ENCODE measurements at regions not wholly inside any gene's neighbourhood (a gene's known extent, or its start where the extent isn't known, plus 50 kb on each side); places are given as distances from the start of the nearest gene placed in this dataset.
"Not testable (repeated sequence)": the region's sequence is repeated elsewhere in the genome, so short reads cannot be mapped to it uniquely, and the experiment has no call there.

- no peak overlapping the region for H3K27ac ChIP-seq (ENCODE audit: insufficient read depth in 1 of 2, low read depth in 1 of 2, low read length in 2 of 2, poor library complexity in 1 of 2, severe bottlenecking in 2 of 2)
- H3K4me1 ChIP-seq (ENCODE audit: control extremely low read depth in 1 of 4, control insufficient read depth in 4 of 4, insufficient read depth in 4 of 4, low read length in 3 of 4): no peaks in the 10 kb centered on the region
- CTCF ChIA-PET: no interaction called here
- POLR2A ChIA-PET: interaction anchor here (0.6 kb wide), 1 partner anchor 15 kb away, joined by 3 read pairs; no protein-coding TSS in a partner anchor
- H3K4me3 ChIP-seq (ENCODE audit: control insufficient read depth in 1 of 7, extremely low read depth in 1 of 7, insufficient read depth in 4 of 7, low read depth in 2 of 7, low read length in 6 of 7): no peak overlapping the region
- WGBS (ENCODE audit: insufficient coverage): 83% methylated on average over 1 of the region's 1 CpG
- H3K9me3 ChIP-seq (ENCODE audit: control extremely low read depth in 1 of 5, control insufficient read depth in 4 of 5, insufficient read depth in 2 of 5, low read depth in 1 of 5, low read length in 4 of 5): no peaks in the 10 kb centered on the region
- H3K27me3 ChIP-seq (replicated peaks in 2 of 5; ENCODE audit: control insufficient read depth in 4 of 5, insufficient read depth in 5 of 5, low read length in 4 of 5): no peaks in the 10 kb centered on the region
- H3K36me3 ChIP-seq (ENCODE audit: control insufficient read depth in 4 of 4, insufficient read depth in 4 of 4, low read length in 3 of 4): no peaks in the 10 kb centered on the region
- no peak for DNase-seq
Observed at GRCh38 chr7:27433581-27433980, 191.0 kb downstream of the EVX1 start.

- 96% methylated on average over 5 of the region's 5 CpGs for WGBS (ENCODE audit: insufficient coverage)
- CTCF ChIA-PET: no interaction called here
- Histone ChIP-seq H3K4me1 (ENCODE audit: control extremely low read depth in 1 of 4, control insufficient read depth in 4 of 4, insufficient read depth in 4 of 4, low read length in 3 of 4) (no peaks in the 10 kb centered on the region), H3K36me3 (ENCODE audit: control insufficient read depth in 4 of 4, insufficient read depth in 4 of 4, low read length in 3 of 4) (no peaks in the 10 kb centered on the region), H3K4me3 (ENCODE audit: control insufficient read depth in 1 of 7, extremely low read depth in 1 of 7, insufficient read depth in 4 of 7, low read depth in 2 of 7, low read length in 6 of 7) (no peak overlapping the region), H3K27me3 (replicated peaks in 2 of 5; ENCODE audit: control insufficient read depth in 4 of 5, insufficient read depth in 5 of 5, low read length in 4 of 5) (no peaks in the 10 kb centered on the region), H3K27ac (ENCODE audit: insufficient read depth in 1 of 2, low read depth in 1 of 2, low read length in 2 of 2, poor library complexity in 1 of 2, severe bottlenecking in 2 of 2) (no peak overlapping the region), H3K9me3 (ENCODE audit: control extremely low read depth in 1 of 5, control insufficient read depth in 4 of 5, insufficient read depth in 2 of 5, low read depth in 1 of 5, low read length in 4 of 5) (no peaks in the 10 kb centered on the region)
- POLR2A ChIA-PET: no interaction called here
- no peak for DNase-seq
Observed at GRCh38 chr7:27434756-27435400, 192.3 kb downstream of the EVX1 start.

GRCh38 chr7:27435461-27435860, 192.9 kb downstream of the EVX1 start:
- no peak overlapping the region for H3K27ac ChIP-seq (ENCODE audit: insufficient read depth in 1 of 2, low read depth in 1 of 2, low read length in 2 of 2, poor library complexity in 1 of 2, severe bottlenecking in 2 of 2)
- H3K9me3 ChIP-seq (ENCODE audit: control extremely low read depth in 1 of 5, control insufficient read depth in 4 of 5, insufficient read depth in 2 of 5, low read depth in 1 of 5, low read length in 4 of 5): no peaks in the 10 kb centered on the region
- H3K27me3 ChIP-seq (replicated peaks in 2 of 5; ENCODE audit: control insufficient read depth in 4 of 5, insufficient read depth in 5 of 5, low read length in 4 of 5): no peaks in the 10 kb centered on the region
- no peaks in the 10 kb centered on the region for H3K4me1 ChIP-seq (ENCODE audit: control extremely low read depth in 1 of 4, control insufficient read depth in 4 of 4, insufficient read depth in 4 of 4, low read length in 3 of 4)
- DNase-seq: no peak
- POLR2A ChIA-PET: no interaction called here
- no peak overlapping the region for H3K4me3 ChIP-seq (ENCODE audit: control insufficient read depth in 1 of 7, extremely low read depth in 1 of 7, insufficient read depth in 4 of 7, low read depth in 2 of 7, low read length in 6 of 7)
- CTCF ChIA-PET: no interaction called here
- WGBS (ENCODE audit: insufficient coverage): 83% methylated on average over 3 of the region's 3 CpGs
- no peaks in the 10 kb centered on the region for H3K36me3 ChIP-seq (ENCODE audit: control insufficient read depth in 4 of 4, insufficient read depth in 4 of 4, low read length in 3 of 4)

GRCh38 chr7:27438881-27439589, 196.4 kb downstream of the EVX1 start:
- Histone ChIP-seq H3K4me1 (ENCODE audit: control extremely low read depth in 1 of 4, control insufficient read depth in 4 of 4, insufficient read depth in 4 of 4, low read length in 3 of 4) (no peaks in the 10 kb centered on the region), H3K9me3 (ENCODE audit: control extremely low read depth in 1 of 5, control insufficient read depth in 4 of 5, insufficient read depth in 2 of 5, low read depth in 1 of 5, low read length in 4 of 5) (no peaks in the 10 kb centered on the region), H3K36me3 (ENCODE audit: control insufficient read depth in 4 of 4, insufficient read depth in 4 of 4, low read length in 3 of 4) (no peaks in the 10 kb centered on the region), H3K27ac (ENCODE audit: insufficient read depth in 1 of 2, low read depth in 1 of 2, low read length in 2 of 2, poor library complexity in 1 of 2, severe bottlenecking in 2 of 2) (no peak overlapping the region), H3K27me3 (replicated peaks in 2 of 5; ENCODE audit: control insufficient read depth in 4 of 5, insufficient read depth in 5 of 5, low read length in 4 of 5) (peaks cover 0 to 2% (median 0%) of the 10 kb centered on the region in 5 experiments), H3K4me3 (ENCODE audit: control insufficient read depth in 1 of 7, extremely low read depth in 1 of 7, insufficient read depth in 4 of 7, low read depth in 2 of 7, low read length in 6 of 7) (no peak overlapping the region)
- 100% methylated on average over 1 of the region's 6 CpGs for WGBS (ENCODE audit: insufficient coverage)
- POLR2A ChIA-PET: no interaction called here
- no peak for DNase-seq
- CTCF ChIA-PET: no interaction called here

GRCh38 chr7:27442455-27442854, 199.9 kb downstream of the EVX1 start:
- POLR2A ChIA-PET: no interaction called here
- no peaks in the 10 kb centered on the region for H3K36me3 ChIP-seq (ENCODE audit: control insufficient read depth in 4 of 4, insufficient read depth in 4 of 4, low read length in 3 of 4)
- H3K4me3 ChIP-seq (ENCODE audit: control insufficient read depth in 1 of 7, extremely low read depth in 1 of 7, insufficient read depth in 4 of 7, low read depth in 2 of 7, low read length in 6 of 7): no peak overlapping the region
- H3K27me3 ChIP-seq (replicated peaks in 2 of 5; ENCODE audit: control insufficient read depth in 4 of 5, insufficient read depth in 5 of 5, low read length in 4 of 5): peaks cover 0 to 2% (median 0%) of the 10 kb centered on the region in 5 experiments
- no peak overlapping the region for H3K27ac ChIP-seq (ENCODE audit: insufficient read depth in 1 of 2, low read depth in 1 of 2, low read length in 2 of 2, poor library complexity in 1 of 2, severe bottlenecking in 2 of 2)
- no peak for DNase-seq
- no peaks in the 10 kb centered on the region for H3K9me3 ChIP-seq (ENCODE audit: control extremely low read depth in 1 of 5, control insufficient read depth in 4 of 5, insufficient read depth in 2 of 5, low read depth in 1 of 5, low read length in 4 of 5)
- H3K4me1 ChIP-seq (ENCODE audit: control extremely low read depth in 1 of 4, control insufficient read depth in 4 of 4, insufficient read depth in 4 of 4, low read length in 3 of 4): no peaks in the 10 kb centered on the region
- CTCF ChIA-PET: no interaction called here

- H3K4me3 ChIP-seq (ENCODE audit: control insufficient read depth in 1 of 7, extremely low read depth in 1 of 7, insufficient read depth in 4 of 7, low read depth in 2 of 7, low read length in 6 of 7); POLR2A ChIA-PET; H3K36me3 ChIP-seq (ENCODE audit: control insufficient read depth in 4 of 4, insufficient read depth in 4 of 4, low read length in 3 of 4); H3K4me1 ChIP-seq (ENCODE audit: control extremely low read depth in 1 of 4, control insufficient read depth in 4 of 4, insufficient read depth in 4 of 4, low read length in 3 of 4); H3K27ac ChIP-seq (ENCODE audit: insufficient read depth in 1 of 2, low read depth in 1 of 2, low read length in 2 of 2, poor library complexity in 1 of 2, severe bottlenecking in 2 of 2); H3K27me3 ChIP-seq (replicated peaks in 2 of 5; ENCODE audit: control insufficient read depth in 4 of 5, insufficient read depth in 5 of 5, low read length in 4 of 5); H3K9me3 ChIP-seq (ENCODE audit: control extremely low read depth in 1 of 5, control insufficient read depth in 4 of 5, insufficient read depth in 2 of 5, low read depth in 1 of 5, low read length in 4 of 5); CTCF ChIA-PET; DNase-seq: not testable (repeated sequence)
- 77% methylated on average over 5 of the region's 8 CpGs for WGBS (ENCODE audit: insufficient coverage)
Observed at GRCh38 chr7:27449046-27449445, 206.4 kb downstream of the EVX1 start.

GRCh38 chr7:27453702-27454405, 208.8 kb downstream of the HIBADH start:
- WGBS (ENCODE audit: insufficient coverage): 97% methylated on average over 8 of the region's 8 CpGs
- no peaks in the 10 kb centered on the region for H3K4me1 ChIP-seq (ENCODE audit: control extremely low read depth in 1 of 4, control insufficient read depth in 4 of 4, insufficient read depth in 4 of 4, low read length in 3 of 4)
- peaks cover 0 to 2% (median 0%) of the 10 kb centered on the region in 5 experiments for H3K27me3 ChIP-seq (replicated peaks in 2 of 5; ENCODE audit: control insufficient read depth in 4 of 5, insufficient read depth in 5 of 5, low read length in 4 of 5)
- H3K4me3 ChIP-seq (ENCODE audit: control insufficient read depth in 1 of 7, extremely low read depth in 1 of 7, insufficient read depth in 4 of 7, low read depth in 2 of 7, low read length in 6 of 7): no peak overlapping the region
- no peak overlapping the region for H3K27ac ChIP-seq (ENCODE audit: insufficient read depth in 1 of 2, low read depth in 1 of 2, low read length in 2 of 2, poor library complexity in 1 of 2, severe bottlenecking in 2 of 2)
- H3K36me3 ChIP-seq (ENCODE audit: control insufficient read depth in 4 of 4, insufficient read depth in 4 of 4, low read length in 3 of 4): no peaks in the 10 kb centered on the region
- H3K9me3 ChIP-seq (ENCODE audit: control extremely low read depth in 1 of 5, control insufficient read depth in 4 of 5, insufficient read depth in 2 of 5, low read depth in 1 of 5, low read length in 4 of 5): no peaks in the 10 kb centered on the region
- ChIA-PET CTCF (no interaction called here), POLR2A (interaction anchor here (0.6 kb wide), 1 partner anchor 189 kb away, joined by 6 read pairs; no protein-coding TSS in a partner anchor)
- DNase-seq: no peak
